ENCODE measurements at regions not wholly inside any gene's neighbourhood (a gene's known extent, or its start where the extent isn't known, plus 50 kb on each side); places are given as distances from the start of the nearest gene placed in this dataset.

- TF ChIP-seq NR2C2 (CRISPR knock-in tag; IDR thresholded peaks at IDR 0.05) (no peak), CTCF (IDR thresholded peaks at IDR 0.05) (no peak), EMX1 (CRISPR knock-in tag; IDR thresholded peaks at IDR 0.05) (no peak), ZNF121 (CRISPR knock-in tag; IDR thresholded peaks at IDR 0.05) (no peak), HMGXB4 (CRISPR knock-in tag; IDR thresholded peaks at IDR 0.05) (no peak)
These were observed 124.0 kb upstream of the BOD1 start for GRCh38 chr5:173740400-173740799.

All from WTC11 (cell line).